ENCODE measurements at regions not wholly inside any gene's neighbourhood (a gene's known extent, or its start where the extent isn't known, plus 50 kb on each side); places are given as distances from the start of the nearest gene placed in this dataset.
A peak's percentile ranks its signal among the peaks of the same experiment; 100 is the strongest.

- DNase-seq (ENCODE audit: missing footprints) (no peak), ATAC-seq (no peak)
- intact Hi-C loops (cut with DNase I) = no loop called here
These were observed 57.9 kb downstream of the FBXO2 start for GRCh38 chr1:11596295-11596694.

- DNase-seq (ENCODE audit: missing footprints) (no peak), ATAC-seq (no peak)
- intact Hi-C loops (cut with DNase I) = no loop called here
These were observed 58.9 kb downstream of the FBXO2 start for GRCh38 chr1:11595285-11595684.

- intact Hi-C loops (cut with DNase I) = no loop called here
- DNase-seq (ENCODE audit: missing footprints) = no peak
- no peak for ATAC-seq
These were observed 59.6 kb downstream of the FBXO2 start for GRCh38 chr1:11594625-11595024.

GRCh38 chr1:11594222-11594621, 60.0 kb downstream of the FBXO2 start:
- DNase-seq (ENCODE audit: missing footprints) (no peak), ATAC-seq (no peak)
- intact Hi-C loops (cut with DNase I) = no loop called here

GRCh38 chr1:11592752-11593151, 61.5 kb downstream of the FBXO2 start:
- DNase-seq (ENCODE audit: missing footprints) (peak; percentile 15), ATAC-seq (no peak)
- intact Hi-C loops (cut with DNase I) = no loop called here

- ATAC-seq (no peak), DNase-seq (ENCODE audit: missing footprints) (no peak)
- intact Hi-C loops (cut with DNase I) = no loop called here
These were observed 63.8 kb downstream of the FBXO2 start for GRCh38 chr1:11590395-11590794.

Data from Right ventricle myocardium inferior (tissue), 1 donor.